Esophagus muscularis mucosa (tissue), 4 donors: ENCODE measurements at regions not wholly inside any gene's neighbourhood (a gene's known extent, or its start where the extent isn't known, plus 50 kb on each side); places are given as distances from the start of the nearest gene placed in this dataset.

Source experiments
- EP300 ChIP-seq: sonication (generic); formaldehyde crosslinking; IDR thresholded peaks from one replicate; pipeline ENCODE4 v1.6.1; 2017; ENCODE audit warnings: antibody characterized with exemption
- POLR2AphosphoS5 ChIP-seq, 2 donors: sonication (generic); formaldehyde crosslinking; IDR thresholded peaks; one replicate each; pipeline ENCODE4 v1.6.1; 2017; ENCODE audit warnings: antibody characterized with exemption in 2 of 2
- TF ChIP-seq, protein P1 (sequence below), 3 experiments: fragments of 200-600 bp in 2 of 3; fragments of 450-650 bp in 1 of 3; sonication (generic) in 2 of 3; IDR thresholded peaks; one replicate each; pipeline ENCODE4 v1.5.1; 2017 to 2019; ENCODE audit warnings: antibody characterized with exemption in 3 of 3, mild to moderate bottlenecking in 2 of 3, moderate library complexity in 1 of 3

DNA sequence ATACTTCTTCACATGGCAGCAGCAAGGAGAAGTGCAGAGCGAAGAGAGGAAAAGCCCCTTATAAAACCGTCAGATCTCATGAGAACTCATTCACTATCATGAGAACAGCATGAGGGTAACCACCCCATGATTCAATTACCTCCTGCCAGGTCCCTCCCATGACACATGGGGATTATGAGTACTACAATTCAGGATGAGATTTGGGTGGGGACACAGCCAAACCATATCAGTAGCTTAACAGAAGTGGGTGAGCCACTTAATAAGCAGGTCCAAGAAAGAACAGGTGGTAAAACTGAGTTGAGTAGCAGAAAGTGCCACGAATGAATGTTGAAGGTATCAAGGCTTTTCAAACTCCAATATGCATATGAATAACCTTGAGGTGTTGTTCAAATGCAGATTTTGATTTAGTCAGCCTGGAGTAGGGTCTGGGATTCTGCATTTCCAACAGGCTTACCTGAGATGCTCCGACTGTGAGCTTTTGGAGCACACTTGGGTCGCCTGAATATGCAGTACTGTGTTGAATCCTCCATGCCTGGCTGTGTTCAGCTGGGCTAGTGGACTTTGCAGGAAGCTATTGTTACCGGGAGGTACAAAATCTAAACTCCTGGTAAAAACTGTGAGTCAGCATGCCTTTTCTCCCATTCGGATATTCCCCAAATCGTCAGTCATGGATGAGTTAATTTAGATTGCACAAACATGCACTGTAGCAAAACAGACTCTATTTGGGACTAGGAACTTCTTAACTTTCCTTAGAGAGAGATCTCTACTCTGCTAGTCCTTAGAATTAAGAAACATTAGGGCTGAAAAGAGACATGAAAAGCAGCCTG lies 69.0 kb upstream of the PRKCQ start:
- TF ChIP-seq, protein P1, sequence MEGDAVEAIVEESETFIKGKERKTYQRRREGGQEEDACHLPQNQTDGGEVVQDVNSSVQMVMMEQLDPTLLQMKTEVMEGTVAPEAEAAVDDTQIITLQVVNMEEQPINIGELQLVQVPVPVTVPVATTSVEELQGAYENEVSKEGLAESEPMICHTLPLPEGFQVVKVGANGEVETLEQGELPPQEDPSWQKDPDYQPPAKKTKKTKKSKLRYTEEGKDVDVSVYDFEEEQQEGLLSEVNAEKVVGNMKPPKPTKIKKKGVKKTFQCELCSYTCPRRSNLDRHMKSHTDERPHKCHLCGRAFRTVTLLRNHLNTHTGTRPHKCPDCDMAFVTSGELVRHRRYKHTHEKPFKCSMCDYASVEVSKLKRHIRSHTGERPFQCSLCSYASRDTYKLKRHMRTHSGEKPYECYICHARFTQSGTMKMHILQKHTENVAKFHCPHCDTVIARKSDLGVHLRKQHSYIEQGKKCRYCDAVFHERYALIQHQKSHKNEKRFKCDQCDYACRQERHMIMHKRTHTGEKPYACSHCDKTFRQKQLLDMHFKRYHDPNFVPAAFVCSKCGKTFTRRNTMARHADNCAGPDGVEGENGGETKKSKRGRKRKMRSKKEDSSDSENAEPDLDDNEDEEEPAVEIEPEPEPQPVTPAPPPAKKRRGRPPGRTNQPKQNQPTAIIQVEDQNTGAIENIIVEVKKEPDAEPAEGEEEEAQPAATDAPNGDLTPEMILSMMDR (IDR thresholded peaks at IDR 0.05): no peak
- TF ChIP-seq EP300 (no peak), POLR2AphosphoS5 (IDR thresholded peaks at IDR 0.05) (no peak)
